ENCODE measurements at regions not wholly inside any gene's neighbourhood (a gene's known extent, or its start where the extent isn't known, plus 50 kb on each side); places are given as distances from the start of the nearest gene placed in this dataset.

- Histone ChIP-seq H3K4me1 (no peaks in the 10 kb centered on the region), H3K4me3 (no peak overlapping the region), H3K9me3 (no peaks in the 10 kb centered on the region), H3K27ac (no peak overlapping the region), H3K36me3 (no peaks in the 10 kb centered on the region), H3K27me3 (ENCODE audit: low read depth) (no peaks in the 10 kb centered on the region)
- intact Hi-C loops (cut with DNase I): no loop called here
- DNase-seq (no peak), ATAC-seq (no peak)
- no peak for TF ChIP-seq CTCF (IDR thresholded peaks at IDR 0.05)
Measured at GRCh38 chr11:20303391-20303965, 60.0 kb upstream of the HTATIP2 start.

- Histone ChIP-seq H3K36me3 (no peaks in the 10 kb centered on the region), H3K9me3 (no peaks in the 10 kb centered on the region), H3K27ac (no peak overlapping the region), H3K4me1 (no peaks in the 10 kb centered on the region), H3K4me3 (no peak overlapping the region), H3K27me3 (ENCODE audit: low read depth) (no peaks in the 10 kb centered on the region)
- TF ChIP-seq CTCF (IDR thresholded peaks at IDR 0.05): no peak
- no peak for ATAC-seq
- no peak for DNase-seq
- intact Hi-C loops (cut with DNase I): no loop called here
Measured at GRCh38 chr11:20293992-20294391, 69.5 kb upstream of the HTATIP2 start.

GRCh38 chr11:20293531-20293930 lies 70.0 kb upstream of the HTATIP2 start:
- no peak for TF ChIP-seq CTCF (IDR thresholded peaks at IDR 0.05)
- intact Hi-C loops (cut with DNase I): no loop called here
- DNase-seq: no peak

GRCh38 chr11:20289732-20290131 lies 73.8 kb upstream of the HTATIP2 start:
- TF ChIP-seq CTCF (IDR thresholded peaks at IDR 0.05): no peak
- H3K9me3 ChIP-seq: no peaks in the 10 kb centered on the region
- intact Hi-C loops (cut with DNase I): no loop called here

More at GRCh38 chr11:20293531-20293930, 70.0 kb upstream of the HTATIP2 start:
- Histone ChIP-seq H3K4me3 (no peak overlapping the region), H3K36me3 (no peaks in the 10 kb centered on the region), H3K27ac (no peak overlapping the region), H3K27me3 (ENCODE audit: low read depth) (no peaks in the 10 kb centered on the region), H3K9me3 (no peaks in the 10 kb centered on the region), H3K4me1 (no peaks in the 10 kb centered on the region)
- no peak for ATAC-seq

GRCh38 chr11:20283475-20283874 lies 80.0 kb upstream of the HTATIP2 start:
- no peak for ATAC-seq
- Histone ChIP-seq H3K4me1 (no peaks in the 10 kb centered on the region), H3K27me3 (ENCODE audit: low read depth) (no peaks in the 10 kb centered on the region), H3K36me3 (no peaks in the 10 kb centered on the region), H3K4me3 (no peak overlapping the region), H3K9me3 (no peaks in the 10 kb centered on the region), H3K27ac (no peak overlapping the region)
- DNase-seq: no peak
- intact Hi-C loops (cut with DNase I): no loop called here
- TF ChIP-seq CTCF (IDR thresholded peaks at IDR 0.05): no peak

More at GRCh38 chr11:20289732-20290131, 73.8 kb upstream of the HTATIP2 start:
- Histone ChIP-seq H3K4me1 (no peaks in the 10 kb centered on the region), H3K27ac (no peak overlapping the region), H3K27me3 (ENCODE audit: low read depth) (no peaks in the 10 kb centered on the region), H3K4me3 (no peak overlapping the region), H3K36me3 (no peaks in the 10 kb centered on the region)
- DNase-seq (no peak), ATAC-seq (no peak)
